Skeletal muscle satellite cell (primary cell): ENCODE measurements at regions not wholly inside any gene's neighbourhood (a gene's known extent, or its start where the extent isn't known, plus 50 kb on each side); places are given as distances from the start of the nearest gene placed in this dataset.

Experiments
- H3K27me3 ChIP-seq: 2 replicates; pipeline ENCODE4 v1.7.0; 2013; ENCODE audit warnings: low read length; ENCODE audit not compliant: control insufficient read depth, insufficient read depth
- H3K36me3 ChIP-seq: 2 replicates; pipeline ENCODE4 v1.7.0; 2013; ENCODE audit warnings: mild to moderate bottlenecking, control low read depth, low read length; ENCODE audit not compliant: insufficient read depth
- H3K4me1 ChIP-seq: 2 replicates; pipeline ENCODE4 v1.7.0; 2013; ENCODE audit warnings: low read length; ENCODE audit not compliant: control insufficient read depth, insufficient read depth
- H3K4me2 ChIP-seq: 2 replicates; pipeline ENCODE4 v1.7.0; 2013; ENCODE audit warnings: mild to moderate bottlenecking, low read length
- H3K4me3 ChIP-seq: 2 replicates; pipeline ENCODE4 v1.7.0; 2013; ENCODE audit warnings: low read length
- H3K9ac ChIP-seq: 2 replicates; pipeline ENCODE4 v1.7.0; 2013; ENCODE audit warnings: mild to moderate bottlenecking, low read depth, low read length, moderate library complexity
- H3K9me3 ChIP-seq: replicated peaks from 2 replicates; pipeline ENCODE4 v1.7.0; 2013; ENCODE audit warnings: mild to moderate bottlenecking, control low read depth, low read length

DNA sequence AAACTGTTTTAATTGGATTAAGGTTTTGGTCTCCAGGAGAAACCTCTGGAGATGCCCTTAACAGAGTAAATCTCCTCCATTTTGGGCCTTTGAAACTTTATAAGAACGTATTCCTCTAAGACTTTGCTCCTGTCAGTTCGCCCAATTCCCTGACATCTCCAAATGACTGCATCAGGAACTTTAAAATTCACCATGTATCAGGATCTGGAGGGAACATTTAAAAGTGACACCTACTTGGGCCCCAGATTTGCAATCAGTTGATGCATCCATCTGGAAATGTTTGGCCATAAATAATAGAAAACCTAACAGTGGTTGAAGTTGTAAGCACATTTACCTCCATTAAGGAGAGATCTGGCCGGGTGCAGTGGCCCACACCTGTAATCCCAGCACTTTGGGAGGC lies 144.1 kb upstream of the WSCD2 start:
- no peaks in the 10 kb centered on the region for H3K36me3 ChIP-seq
- H3K27me3 ChIP-seq = no peaks in the 10 kb centered on the region
- no peak overlapping the region for H3K4me3 ChIP-seq
- no peaks in the 10 kb centered on the region for H3K4me1 ChIP-seq
- H3K9ac ChIP-seq = no peak overlapping the region
- no peaks in the 10 kb centered on the region for H3K9me3 ChIP-seq
- H3K4me2 ChIP-seq = no peak overlapping the region

DNA sequence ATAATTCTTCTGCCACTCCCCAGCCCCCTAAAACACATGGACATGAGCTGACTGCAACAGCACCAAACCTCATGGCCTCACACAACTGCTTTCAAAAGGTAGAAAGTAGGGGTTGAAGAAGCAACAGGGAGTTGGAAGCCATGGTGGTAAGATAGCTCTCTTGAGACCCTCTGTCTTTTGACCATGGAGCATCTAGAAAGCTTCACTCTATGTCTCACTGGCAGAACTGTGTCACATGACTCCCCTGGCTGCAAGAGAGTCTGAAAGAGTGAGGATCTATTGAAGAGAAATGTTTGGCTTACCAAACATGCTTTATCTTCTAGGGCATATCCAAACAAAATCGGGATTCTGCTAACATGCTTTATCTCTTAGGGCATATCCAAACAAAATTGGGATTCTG lies 142.9 kb upstream of the WSCD2 start:
- Histone ChIP-seq H3K36me3 (no peaks in the 10 kb centered on the region), H3K4me1 (no peaks in the 10 kb centered on the region), H3K4me2 (no peak overlapping the region), H3K4me3 (no peak overlapping the region), H3K9me3 (no peaks in the 10 kb centered on the region), H3K27me3 (no peaks in the 10 kb centered on the region), H3K9ac (no peak overlapping the region)

- Histone ChIP-seq H3K9ac (no peak overlapping the region), H3K4me1 (no peaks in the 10 kb centered on the region), H3K4me3 (no peak overlapping the region)
These were observed 138.8 kb upstream of the WSCD2 start for GRCh38 chr12:107990325-107990724.

DNA sequence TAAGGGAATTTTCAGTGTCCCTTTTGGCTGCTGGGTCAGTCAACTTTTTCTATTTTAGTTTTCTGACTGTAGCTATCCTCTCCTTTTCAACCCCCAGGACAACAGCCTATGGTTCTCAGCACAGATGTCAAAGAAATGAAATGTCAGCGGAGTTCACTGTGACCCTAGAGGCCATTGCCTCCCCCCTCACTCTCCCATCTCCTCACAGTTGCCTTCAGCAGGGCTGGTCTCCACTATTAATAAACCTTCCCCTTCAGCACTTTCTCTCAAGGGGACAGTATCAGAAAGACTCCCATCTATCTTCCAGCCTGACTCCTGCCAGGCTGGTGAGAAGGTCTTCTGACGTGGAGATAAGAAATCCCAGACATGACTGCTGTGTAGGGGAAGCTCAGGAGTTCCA lies 137.1 kb upstream of the WSCD2 start:
- H3K9me3 ChIP-seq = no peaks in the 10 kb centered on the region
- no peaks in the 10 kb centered on the region for H3K27me3 ChIP-seq
- H3K36me3 ChIP-seq = no peaks in the 10 kb centered on the region
- no peak overlapping the region for H3K4me2 ChIP-seq
- H3K9ac ChIP-seq = no peak overlapping the region
- H3K4me3 ChIP-seq = no peak overlapping the region
- no peaks in the 10 kb centered on the region for H3K4me1 ChIP-seq

More at GRCh38 chr12:107990325-107990724, 138.8 kb upstream of the WSCD2 start:
- Histone ChIP-seq H3K9me3 (no peaks in the 10 kb centered on the region), H3K27me3 (no peaks in the 10 kb centered on the region), H3K36me3 (no peaks in the 10 kb centered on the region), H3K4me2 (no peak overlapping the region)

DNA sequence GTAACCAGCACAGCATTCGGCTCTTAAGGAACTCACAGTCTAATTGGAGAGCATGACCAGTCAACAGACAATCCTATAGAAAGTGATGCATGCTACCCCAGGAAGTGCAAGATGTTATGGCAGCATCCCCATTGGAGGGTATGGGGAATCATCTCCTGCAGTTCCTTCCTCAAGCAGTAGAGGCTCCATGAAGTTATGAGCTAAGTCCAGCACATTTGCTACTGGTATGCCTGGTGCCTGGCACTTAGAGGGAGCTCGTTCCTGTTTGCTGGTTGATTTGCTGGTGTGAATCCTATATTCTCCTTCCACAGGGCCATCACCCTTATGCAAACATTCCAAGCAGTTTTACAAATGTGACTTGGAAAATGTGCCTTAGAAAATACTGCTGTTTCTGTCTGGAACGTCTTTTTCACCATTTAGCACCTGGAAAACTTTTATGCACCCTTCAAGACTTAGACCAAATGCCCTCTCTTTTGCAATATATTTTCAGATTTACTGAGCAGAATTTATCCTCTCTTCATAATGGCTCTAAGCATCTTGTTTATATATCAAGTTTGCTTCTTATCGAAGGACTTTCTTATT lies 136.1 kb upstream of the WSCD2 start:
- H3K9me3 ChIP-seq = no peaks in the 10 kb centered on the region
- no peaks in the 10 kb centered on the region for H3K27me3 ChIP-seq
- no peaks in the 10 kb centered on the region for H3K36me3 ChIP-seq
- H3K4me1 ChIP-seq = no peaks in the 10 kb centered on the region
- H3K4me3 ChIP-seq = no peak overlapping the region
- H3K4me2 ChIP-seq = no peak overlapping the region
- no peak overlapping the region for H3K9ac ChIP-seq

DNA sequence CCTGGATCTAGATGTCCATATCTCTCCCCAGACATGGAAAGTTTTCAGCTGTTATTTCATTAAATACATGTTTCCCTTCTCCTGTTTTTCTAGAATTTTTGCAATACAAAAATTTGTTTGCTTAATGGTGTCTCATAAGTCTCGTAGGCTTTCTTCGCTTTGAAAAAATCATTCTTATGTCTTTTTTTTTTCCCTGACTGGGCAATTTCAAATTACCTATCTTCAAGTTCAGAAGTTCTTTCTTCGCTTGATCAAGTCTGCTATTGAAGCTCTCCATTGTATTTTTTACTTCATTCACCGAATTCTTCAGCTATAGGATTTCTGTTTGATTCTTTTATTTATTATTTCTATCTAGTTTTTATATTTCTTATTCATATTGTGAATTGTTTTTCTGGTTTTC lies 130.2 kb upstream of the WSCD2 start:
- Histone ChIP-seq H3K9me3 (peaks cover 2% of the 10 kb centered on the region), H3K9ac (no peak overlapping the region), H3K36me3 (no peaks in the 10 kb centered on the region), H3K4me1 (no peaks in the 10 kb centered on the region), H3K4me3 (no peak overlapping the region), H3K27me3 (no peaks in the 10 kb centered on the region), H3K4me2 (no peak overlapping the region)

DNA sequence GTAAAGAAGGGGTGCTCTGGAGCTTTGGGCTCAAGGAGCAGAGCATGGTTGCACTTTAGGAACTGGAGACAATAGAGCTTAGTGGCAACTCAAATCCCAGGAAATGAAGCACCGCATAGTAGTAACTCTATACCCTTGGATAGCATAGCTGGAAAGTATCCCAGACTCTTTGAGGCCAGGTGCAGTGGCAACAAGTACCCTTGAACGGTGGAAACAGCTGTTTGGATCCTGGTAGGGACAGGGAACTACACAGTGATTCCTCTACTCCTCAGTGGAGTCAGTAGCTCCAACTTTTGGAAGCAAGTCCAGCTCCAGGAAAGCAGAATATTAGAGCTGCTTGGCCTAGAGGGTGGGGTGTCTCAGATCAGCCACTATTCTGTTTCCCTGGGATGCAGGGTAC lies 129.0 kb upstream of the WSCD2 start:
- Histone ChIP-seq H3K27me3 (no peaks in the 10 kb centered on the region), H3K36me3 (no peaks in the 10 kb centered on the region), H3K4me1 (no peaks in the 10 kb centered on the region), H3K4me3 (no peak overlapping the region), H3K4me2 (no peak overlapping the region), H3K9me3 (peaks cover 2% of the 10 kb centered on the region), H3K9ac (no peak overlapping the region)

DNA sequence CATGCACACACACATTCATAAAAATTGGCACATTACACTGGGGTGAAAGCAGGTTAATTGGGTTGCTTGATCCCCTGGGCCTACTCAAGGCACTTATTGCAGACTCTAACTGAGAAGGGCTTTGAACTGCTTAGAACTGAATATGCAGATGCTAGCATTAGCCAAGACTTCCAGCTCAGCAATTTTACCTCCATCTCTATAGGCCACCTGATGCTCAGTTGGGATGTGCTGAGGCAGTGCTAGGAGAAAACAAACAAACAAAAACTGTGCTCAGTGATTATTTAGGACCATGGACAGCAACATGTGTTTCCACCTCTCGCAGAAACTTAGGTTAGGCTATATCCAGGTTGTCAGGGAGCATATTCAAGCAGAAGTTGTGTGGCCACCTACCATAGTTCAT lies 124.8 kb upstream of the WSCD2 start:
- H3K4me3 ChIP-seq = no peak overlapping the region
- H3K4me1 ChIP-seq = no peaks in the 10 kb centered on the region
- H3K9ac ChIP-seq = no peak overlapping the region
- H3K27me3 ChIP-seq = no peaks in the 10 kb centered on the region
- peaks cover 6% of the 10 kb centered on the region for H3K9me3 ChIP-seq
- H3K4me2 ChIP-seq = no peak overlapping the region
- H3K36me3 ChIP-seq = no peaks in the 10 kb centered on the region

DNA sequence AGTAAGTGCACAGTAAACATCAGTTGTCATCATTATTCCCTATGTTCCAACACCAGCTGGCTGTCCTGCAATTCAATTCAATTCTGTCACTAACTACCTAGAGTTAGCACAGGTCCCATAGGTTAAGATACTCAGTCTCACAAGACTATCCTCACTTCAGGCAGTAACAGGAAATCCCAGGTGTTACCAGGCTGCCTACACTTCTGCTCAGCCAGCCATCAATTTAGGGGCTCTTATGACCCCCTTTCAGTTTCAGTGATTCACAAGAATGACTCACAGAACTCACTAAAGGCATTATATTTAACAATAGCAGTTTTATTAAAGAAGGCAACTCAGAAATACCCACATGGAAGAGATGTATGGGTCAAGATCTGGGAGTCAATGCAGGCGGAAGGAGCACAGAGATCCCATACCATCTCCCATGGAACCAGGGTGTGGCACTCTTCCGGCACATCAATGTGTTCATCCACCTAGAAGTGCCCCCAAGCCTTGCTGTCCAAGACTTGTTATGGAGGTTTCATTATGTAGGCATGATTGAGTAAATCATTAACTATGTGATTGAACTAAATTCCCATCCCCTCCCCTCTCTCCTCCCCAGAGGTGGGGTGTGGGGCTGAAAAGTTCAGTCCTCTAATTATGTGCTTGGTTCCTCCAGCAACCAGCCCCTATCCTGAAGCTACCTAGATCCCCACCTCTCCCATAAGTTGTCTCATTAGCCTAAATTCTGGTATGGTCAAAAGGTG lies 120.8 kb upstream of the WSCD2 start:
- Histone ChIP-seq H3K9me3 (peaks cover 4% of the 10 kb centered on the region), H3K27me3 (no peaks in the 10 kb centered on the region), H3K9ac (no peak overlapping the region), H3K36me3 (no peaks in the 10 kb centered on the region), H3K4me3 (no peak overlapping the region), H3K4me1 (no peaks in the 10 kb centered on the region), H3K4me2 (no peak overlapping the region)

DNA sequence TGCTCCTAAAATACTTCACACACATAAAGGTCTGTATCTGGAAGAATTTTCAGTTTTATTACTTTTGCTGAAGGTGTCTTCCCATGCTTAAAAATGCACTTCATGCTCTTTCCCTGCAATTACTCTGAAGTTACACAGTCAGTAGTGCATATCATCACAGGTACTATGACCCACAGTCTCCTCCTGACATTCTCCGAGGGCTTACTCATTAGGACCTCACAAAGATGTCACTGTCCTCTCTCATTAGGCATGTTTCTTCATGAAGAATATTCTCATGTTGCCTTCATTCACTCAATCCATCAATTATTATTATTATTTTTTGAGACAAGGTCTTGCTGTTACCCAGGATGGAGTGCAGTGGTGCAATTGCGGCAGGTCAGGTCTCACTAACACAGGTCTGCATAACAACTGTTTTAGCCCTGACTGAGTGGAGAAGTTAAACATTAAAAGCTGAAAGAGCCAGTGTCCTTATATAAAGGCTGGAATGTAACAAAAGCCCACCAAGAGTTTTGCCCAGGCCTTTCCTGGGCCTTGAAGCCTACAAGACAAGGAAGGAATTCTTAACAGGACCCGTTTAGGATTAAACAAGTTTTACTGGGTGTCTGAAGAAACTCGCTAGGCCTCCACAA lies 119.5 kb upstream of the WSCD2 start:
- Histone ChIP-seq H3K36me3 (no peaks in the 10 kb centered on the region), H3K4me1 (no peaks in the 10 kb centered on the region), H3K4me2 (no peak overlapping the region), H3K9me3 (peaks cover 4% of the 10 kb centered on the region), H3K9ac (no peak overlapping the region), H3K27me3 (no peaks in the 10 kb centered on the region), H3K4me3 (no peak overlapping the region)

- Histone ChIP-seq H3K4me2 (no peak overlapping the region), H3K4me1 (no peaks in the 10 kb centered on the region)
These were observed 113.0 kb upstream of the WSCD2 start for GRCh38 chr12:108016022-108016564.

More at GRCh38 chr12:108016022-108016564, 113.0 kb upstream of the WSCD2 start:
- H3K9me3 ChIP-seq = no peaks in the 10 kb centered on the region
- H3K27me3 ChIP-seq = no peaks in the 10 kb centered on the region
- H3K4me3 ChIP-seq = no peak overlapping the region
- H3K36me3 ChIP-seq = no peaks in the 10 kb centered on the region
- no peak overlapping the region for H3K9ac ChIP-seq
